HEK293T (cell line): ENCODE measurements at regions not wholly inside any gene's neighbourhood (a gene's known extent, or its start where the extent isn't known, plus 50 kb on each side); places are given as distances from the start of the nearest gene placed in this dataset.

Experiments
- CTCF ChIA-PET: fragments of 350-600 bp; formaldehyde crosslinking; extraction: SDS; loops from one replicate; lab custom pipeline; 2021; ENCODE audit warnings: antibody characterized with exemption, inconsistent platforms; lab: Yijun Ruan, JAX
- POLR2A ChIA-PET: fragments of 350-600 bp; formaldehyde crosslinking; extraction: SDS; loops from one replicate; lab custom pipeline; 2020; ENCODE audit warnings: antibody characterized with exemption, inconsistent platforms; lab: Yijun Ruan, JAX
- DNase-seq: peaks from one replicate; pipeline ENCODE4 v3.0.0; 2012; ENCODE audit warnings: mixed read lengths; ENCODE audit errors: extremely low spot score
- ARNT ChIP-seq: fragments of 450-650 bp; IDR thresholded peaks from 2 replicates; pipeline ENCODE4 v1.6.1; 2017; ENCODE audit warnings: mild to moderate bottlenecking
- BHLHE40 ChIP-seq: fragments of 450-650 bp; IDR thresholded peaks from 2 replicates; pipeline ENCODE4 v1.6.1; 2016; ENCODE audit warnings: mild to moderate bottlenecking, moderate library complexity, borderline replicate concordance
- CTBP1 ChIP-seq: fragments of 450-650 bp; IDR thresholded peaks from 2 replicates; pipeline ENCODE4 v1.6.1; 2016; ENCODE audit warnings: borderline replicate concordance
- ELF4 ChIP-seq: fragments of 450-650 bp; IDR thresholded peaks from 2 replicates; pipeline ENCODE4 v1.6.1; 2017; ENCODE audit warnings: antibody characterized with exemption
- FOXA1 ChIP-seq: fragments of 450-650 bp; IDR thresholded peaks from 2 replicates; pipeline ENCODE4 v1.6.1; 2016; ENCODE audit warnings: mild to moderate bottlenecking
- FOXK2 ChIP-seq: fragments of 450-650 bp; IDR thresholded peaks from 2 replicates; pipeline ENCODE4 v1.6.1; 2016; ENCODE audit warnings: mild to moderate bottlenecking
- FOXM1 ChIP-seq: fragments of 450-650 bp; IDR thresholded peaks from 2 replicates; pipeline ENCODE4 v1.6.1; 2017; ENCODE audit warnings: mild to moderate bottlenecking, borderline replicate concordance
- HDGF ChIP-seq: fragments of 450-650 bp; IDR thresholded peaks from 2 replicates; pipeline ENCODE4 v1.6.1; 2017; ENCODE audit warnings: antibody characterized with exemption, borderline replicate concordance
- L3MBTL2 ChIP-seq: fragments of 450-650 bp; conservative IDR thresholded peaks from 2 replicates; pipeline ENCODE4 v1.6.1; 2016; ENCODE audit warnings: mild to moderate bottlenecking
- LEF1 ChIP-seq: fragments of 450-650 bp; IDR thresholded peaks from 2 replicates; pipeline ENCODE4 v1.6.1; 2017; ENCODE audit warnings: mild to moderate bottlenecking, borderline replicate concordance
- NFRKB ChIP-seq: fragments of 450-650 bp; IDR thresholded peaks from 2 replicates; pipeline ENCODE4 v1.6.1; 2016; ENCODE audit warnings: mild to moderate bottlenecking, moderate library complexity
- SP1 ChIP-seq: fragments of 450-650 bp; IDR thresholded peaks from 2 replicates; pipeline ENCODE4 v1.6.1; 2017
- SUZ12 ChIP-seq: fragments of 450-650 bp; IDR thresholded peaks from 2 replicates; pipeline ENCODE4 v1.6.1; 2016; ENCODE audit warnings: mild to moderate bottlenecking
- TARDBP ChIP-seq: fragments of 450-650 bp; IDR thresholded peaks from 2 replicates; pipeline ENCODE4 v1.6.1; 2016
- ZNF384 ChIP-seq: fragments of 450-650 bp; IDR thresholded peaks from 2 replicates; pipeline ENCODE4 v1.6.1; 2016
- TF ChIP-seq, protein P1 (sequence below): fragments of 450-650 bp; IDR thresholded peaks from 2 replicates; pipeline ENCODE4 v1.6.1; 2016

GRCh38 chr4:20506827-20507226, 193.4 kb upstream of the PACRGL start:
- TF ChIP-seq TARDBP = no peak
- TF ChIP-seq ARNT = no peak
- TF ChIP-seq NFRKB = no peak
- DNase-seq = no peak
- POLR2A ChIA-PET = no interaction called here
- CTCF ChIA-PET = no interaction called here

DNA sequence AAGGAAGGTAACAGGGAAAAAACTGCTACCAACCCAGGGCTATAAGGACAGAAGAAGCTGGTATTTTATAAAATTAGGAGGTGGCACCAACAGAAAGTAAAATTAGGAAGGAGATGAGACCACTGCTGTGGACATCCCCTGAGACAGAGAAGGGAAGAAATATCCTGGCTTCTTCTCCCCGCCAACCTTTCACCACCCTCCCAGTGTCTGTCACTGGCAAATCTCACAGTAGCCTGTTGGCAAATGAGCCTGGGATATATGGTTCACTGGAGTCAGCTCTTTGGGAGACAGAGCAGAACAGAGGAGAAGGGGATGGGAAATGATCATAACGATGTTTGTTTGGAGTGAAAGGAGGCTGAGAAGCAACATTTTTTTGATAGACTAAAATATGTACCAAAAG, 190.9 kb upstream of the PACRGL start:
- no peak for DNase-seq
- ChIA-PET CTCF (no interaction called here), POLR2A (no interaction called here)
- TF ChIP-seq CTBP1 = no peak

- ChIA-PET POLR2A (no interaction called here), CTCF (no interaction called here)
- TF ChIP-seq TARDBP (no peak), LEF1 (no peak), FOXM1 (no peak)
- no peak for DNase-seq
Observed at GRCh38 chr4:20512033-20512792, 188.0 kb upstream of the PACRGL start.

- no peak for DNase-seq
- no peak for TF ChIP-seq FOXM1
- no peak for TF ChIP-seq ARNT
- TF ChIP-seq BHLHE40 = no peak
- no peak for TF ChIP-seq ZNF384
- no peak for TF ChIP-seq FOXK2
- no peak for TF ChIP-seq LEF1
- no peak for TF ChIP-seq FOXA1
- TF ChIP-seq ELF4 = no peak
- TF ChIP-seq TARDBP = no peak
- TF ChIP-seq, protein P1, sequence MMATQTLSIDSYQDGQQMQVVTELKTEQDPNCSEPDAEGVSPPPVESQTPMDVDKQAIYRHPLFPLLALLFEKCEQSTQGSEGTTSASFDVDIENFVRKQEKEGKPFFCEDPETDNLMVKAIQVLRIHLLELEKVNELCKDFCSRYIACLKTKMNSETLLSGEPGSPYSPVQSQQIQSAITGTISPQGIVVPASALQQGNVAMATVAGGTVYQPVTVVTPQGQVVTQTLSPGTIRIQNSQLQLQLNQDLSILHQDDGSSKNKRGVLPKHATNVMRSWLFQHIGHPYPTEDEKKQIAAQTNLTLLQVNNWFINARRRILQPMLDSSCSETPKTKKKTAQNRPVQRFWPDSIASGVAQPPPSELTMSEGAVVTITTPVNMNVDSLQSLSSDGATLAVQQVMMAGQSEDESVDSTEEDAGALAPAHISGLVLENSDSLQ = no peak
- no peak for TF ChIP-seq HDGF
- TF ChIP-seq L3MBTL2 = no peak
- TF ChIP-seq CTBP1 = no peak
- no peak for TF ChIP-seq SP1
- TF ChIP-seq NFRKB = no peak
- TF ChIP-seq SUZ12 = no peak
- POLR2A ChIA-PET = no interaction called here
- CTCF ChIA-PET = no interaction called here
Observed at GRCh38 chr4:20512985-20513384, 187.3 kb upstream of the PACRGL start.

DNA sequence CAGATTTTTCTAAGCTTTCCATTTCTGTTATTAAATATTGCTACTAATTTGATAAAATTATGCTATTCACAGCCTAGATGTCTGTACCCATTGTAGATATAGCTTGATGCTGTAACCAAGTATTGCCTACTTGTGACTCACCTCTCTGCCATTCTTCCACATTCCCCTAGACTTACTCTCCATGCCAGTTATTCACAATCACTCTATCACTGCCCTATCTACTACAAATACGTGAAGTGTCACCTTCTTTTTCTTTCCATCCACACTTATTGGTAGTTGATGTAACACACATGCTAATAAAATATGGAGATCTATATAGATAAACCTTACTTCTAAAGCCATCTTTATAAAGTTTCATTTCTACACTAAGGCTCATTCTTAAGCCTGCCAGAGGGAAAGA, 179.4 kb upstream of the PACRGL start:
- DNase-seq = no peak
- ChIA-PET POLR2A (no interaction called here), CTCF (no interaction called here)
- no peak for TF ChIP-seq FOXA1
- no peak for TF ChIP-seq SP1
- no peak for TF ChIP-seq ARNT
- no peak for TF ChIP-seq FOXM1

DNA sequence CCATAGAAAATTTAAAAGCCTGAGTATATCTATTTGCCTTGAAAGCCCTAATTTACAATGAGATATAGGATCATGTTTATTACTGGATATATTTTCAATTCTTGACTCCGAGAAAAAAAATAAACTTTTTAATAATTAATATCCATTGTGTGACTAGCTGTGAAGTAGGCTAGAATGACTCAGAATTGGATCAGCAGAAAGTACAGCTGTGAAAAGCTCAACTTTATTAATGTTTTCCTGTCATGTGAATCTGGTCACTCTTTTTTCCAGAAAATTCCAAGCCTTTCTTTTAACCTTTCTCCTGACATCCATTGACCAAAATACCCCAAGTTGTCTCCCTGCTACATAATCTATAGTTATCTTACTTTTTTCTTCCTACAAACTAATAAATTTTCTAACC, 171.8 kb upstream of the PACRGL start:
- DNase-seq = no peak
- ChIA-PET POLR2A (no interaction called here), CTCF (interaction anchor here (0.7 kb wide), 1 partner anchor 10 kb away, joined by 4 read pairs; no protein-coding TSS in a partner anchor)
- TF ChIP-seq ELF4 = no peak
- TF ChIP-seq FOXK2 = no peak
- no peak for TF ChIP-seq BHLHE40
- TF ChIP-seq FOXA1 = no peak
- no peak for TF ChIP-seq LEF1
- TF ChIP-seq, protein P1 = no peak
- TF ChIP-seq SUZ12 = no peak
- TF ChIP-seq L3MBTL2 = no peak
- no peak for TF ChIP-seq ARNT
- TF ChIP-seq SP1 = no peak
- TF ChIP-seq CTBP1 = no peak
- TF ChIP-seq TARDBP = no peak
- TF ChIP-seq NFRKB = no peak
- no peak for TF ChIP-seq HDGF
- no peak for TF ChIP-seq FOXM1
- no peak for TF ChIP-seq ZNF384

DNA sequence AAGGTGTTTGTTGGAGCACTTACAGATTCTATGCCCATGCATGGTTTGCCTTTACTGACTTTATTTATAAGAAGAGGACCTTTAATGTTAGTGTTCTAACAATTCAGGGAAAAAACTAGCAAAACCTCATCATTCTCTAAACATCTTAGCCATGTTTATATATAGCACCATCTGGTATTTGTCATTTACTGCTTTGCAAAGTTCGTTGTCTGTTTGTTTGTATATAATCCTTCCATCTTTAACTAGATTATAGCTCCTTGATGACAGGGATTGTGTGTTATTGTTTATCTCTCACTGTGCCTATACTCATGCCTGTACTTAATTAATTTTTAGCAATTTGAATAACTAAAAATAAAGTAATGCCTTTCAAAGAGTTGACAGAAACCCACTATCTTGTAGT, 170.6 kb upstream of the PACRGL start:
- CTCF ChIA-PET = no interaction called here
- POLR2A ChIA-PET = no interaction called here
- DNase-seq = no peak
- TF ChIP-seq FOXM1 (no peak), CTBP1 (no peak), L3MBTL2 (no peak), ARNT (no peak), FOXK2 (no peak), LEF1 (no peak), SUZ12 (no peak), ELF4 (no peak), ZNF384 (no peak), SP1 (no peak), NFRKB (no peak), BHLHE40 (no peak), TARDBP (no peak), HDGF (no peak), FOXA1 (no peak)
- TF ChIP-seq, protein P1 = no peak
